Stimulated activated CD8-positive, alpha-beta memory T cell treated with anti-CD3 and anti-CD28 coated beads, Interleukin-15, amount 100 ng/mL, for 4 hours (primary cell): ENCODE measurements at regions not wholly inside any gene's neighbourhood (a gene's known extent, or its start where the extent isn't known, plus 50 kb on each side); places are given as distances from the start of the nearest gene placed in this dataset.
"Not testable (repeated sequence)": the region's sequence is repeated elsewhere in the genome, so short reads cannot be mapped to it uniquely, and the experiment has no call there.

ENCODE experiments used
- DNase-seq, 2 donors: peaks; one replicate each; pipeline ENCODE4 v3.0.0-alpha.2; 2020; ENCODE audit warnings: low read depth in 2 of 2

DNA sequence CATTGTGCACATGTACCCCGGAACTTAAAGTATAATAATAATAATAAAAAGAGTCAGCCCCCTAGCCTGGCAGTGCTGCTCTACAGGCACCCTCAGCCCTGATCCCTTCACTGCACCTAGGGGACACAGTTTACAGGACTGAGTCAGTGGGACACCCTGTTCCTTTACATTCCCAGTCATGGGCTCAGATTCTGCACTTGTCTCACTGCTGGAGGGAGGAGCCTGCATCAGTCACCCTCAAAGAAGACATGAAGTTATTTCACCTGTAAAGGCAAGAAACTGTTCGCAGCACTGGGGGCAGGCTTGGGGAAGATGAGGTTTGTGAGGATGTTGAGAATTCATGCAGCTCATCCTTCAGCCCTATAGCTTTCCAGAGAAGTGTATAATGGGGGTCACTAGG lies 50.7 kb upstream of the VPREB1 start:
- no peak for DNase-seq

DNA sequence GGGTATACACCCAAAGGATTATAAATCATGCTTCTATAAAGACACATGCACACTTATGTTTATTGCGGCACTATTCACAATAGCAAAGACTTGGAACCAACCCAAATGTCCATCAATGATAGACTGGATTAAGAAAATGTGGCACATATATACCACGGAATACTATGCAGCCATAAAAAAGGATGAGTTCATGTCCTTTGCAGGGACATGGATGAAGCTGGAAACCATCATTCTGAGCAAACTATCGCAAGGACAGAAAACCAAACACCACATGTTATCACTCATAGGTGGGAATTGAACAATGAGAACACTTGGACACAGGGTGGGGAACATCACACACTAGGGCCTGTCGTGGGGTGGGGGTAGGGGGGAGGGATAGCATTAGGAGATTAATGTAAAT lies 51.1 kb upstream of the VPREB1 start:
- DNase-seq: not testable (repeated sequence)

DNA sequence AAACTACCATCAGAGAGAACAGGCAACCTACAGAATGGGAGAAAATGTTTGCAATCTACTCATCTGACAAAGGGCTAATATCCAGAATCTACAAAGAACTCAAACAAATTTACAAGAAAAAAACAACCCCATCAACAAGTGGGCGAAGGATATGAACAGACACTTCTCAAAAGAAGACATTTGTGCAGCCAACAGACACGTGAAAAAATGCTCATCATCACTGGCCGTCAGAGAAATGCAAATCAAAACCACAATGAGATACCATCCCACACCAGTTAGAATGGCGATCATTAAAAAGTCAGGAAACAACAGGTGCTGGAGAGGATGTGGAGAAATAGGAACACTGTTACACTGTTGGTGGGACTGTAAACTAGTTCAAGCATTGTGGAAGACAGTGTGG lies 51.6 kb upstream of the VPREB1 start:
- not testable (repeated sequence) for DNase-seq

DNA sequence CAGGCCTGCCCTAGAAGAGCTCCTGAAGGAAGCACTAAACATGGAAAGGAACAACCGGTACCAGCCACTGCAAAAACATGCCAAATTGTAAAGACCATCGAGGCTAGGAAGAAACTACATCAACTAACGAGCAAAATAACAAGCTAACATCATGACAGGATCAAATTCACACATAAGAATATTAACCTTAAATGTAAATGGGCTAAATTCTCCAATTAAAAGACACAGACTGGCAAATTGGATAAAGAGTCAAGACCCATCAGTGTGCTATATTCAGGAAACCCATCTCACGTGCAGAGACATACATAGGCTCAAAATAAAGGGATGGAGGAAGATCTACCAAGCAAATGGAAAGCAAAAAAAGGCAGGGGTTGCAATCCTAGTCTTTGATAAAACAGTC lies 54.8 kb upstream of the VPREB1 start:
- DNase-seq: not testable (repeated sequence)

DNA sequence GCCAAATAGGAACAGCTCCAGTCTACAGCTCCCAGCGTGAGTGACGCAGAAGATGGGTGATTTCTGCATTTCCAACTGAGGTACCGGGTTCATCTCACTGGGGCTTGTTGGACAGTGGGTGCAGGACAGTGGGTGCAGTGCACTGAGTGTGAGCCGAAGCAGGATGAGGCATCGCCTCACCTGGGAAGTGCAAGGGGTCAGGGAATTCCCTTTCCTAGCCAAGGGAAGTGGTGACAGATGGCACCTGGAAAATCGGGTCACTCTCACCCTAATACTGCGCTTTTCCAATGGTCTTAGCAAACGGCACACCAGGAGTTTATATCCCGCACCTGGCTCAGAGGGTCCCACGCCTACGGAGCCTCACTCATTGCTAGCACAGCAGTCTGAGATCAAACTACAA lies 56.7 kb upstream of the VPREB1 start:
- not testable (repeated sequence) for DNase-seq

- DNase-seq: no peak
Measured at GRCh38 chr22:22187299-22187698, 57.3 kb upstream of the VPREB1 start.

DNA sequence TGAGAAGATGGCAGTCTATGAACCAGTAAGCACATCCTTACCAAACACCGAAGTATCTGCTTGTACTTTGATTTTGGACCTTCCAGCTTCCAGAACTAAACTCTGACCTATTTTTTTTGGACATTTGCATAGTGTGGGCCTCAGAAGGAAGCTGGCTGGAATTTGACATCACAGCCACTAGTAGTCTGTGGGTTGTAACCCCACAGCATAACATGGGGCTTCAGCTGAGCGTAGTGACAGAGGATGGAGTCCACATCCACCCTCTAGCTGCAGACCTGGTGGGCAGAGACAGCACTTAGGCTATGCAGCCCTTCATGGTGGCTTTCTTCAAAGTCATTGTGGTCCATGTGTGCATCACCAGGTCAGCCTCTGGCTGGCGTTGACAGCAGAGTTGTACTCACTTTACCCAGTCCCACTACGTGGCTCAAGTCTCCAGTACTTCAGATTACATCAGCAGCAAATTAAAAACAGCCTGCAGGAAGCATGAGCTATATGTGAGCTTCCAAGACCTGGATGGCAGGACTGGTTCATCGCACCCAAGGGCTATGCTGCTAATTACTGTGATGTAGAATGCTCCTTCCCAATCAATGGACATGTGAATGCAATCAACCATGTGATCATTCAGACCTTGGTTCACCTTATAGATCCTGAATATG lies 58.6 kb upstream of the VPREB1 start:
- no peak for DNase-seq

DNA sequence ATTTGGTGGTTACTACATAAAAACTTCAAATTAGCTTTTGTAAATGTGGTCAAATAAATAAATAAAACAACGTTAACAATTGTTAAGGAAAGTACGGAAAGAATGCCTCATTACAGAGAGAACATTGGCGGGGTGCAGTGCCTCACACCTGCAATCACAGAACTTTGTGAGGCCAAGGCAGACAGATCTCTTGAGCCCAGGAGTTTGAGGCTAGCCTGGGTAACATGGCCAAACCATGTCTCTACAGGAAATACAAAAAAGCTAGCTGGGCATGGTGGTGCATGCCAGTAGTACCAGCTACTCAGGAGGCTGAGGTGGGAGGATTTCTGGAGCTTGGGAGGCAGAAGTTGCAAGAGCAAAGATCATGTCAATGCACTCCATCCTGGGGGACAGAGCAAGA lies 59.4 kb upstream of the VPREB1 start:
- no peak for DNase-seq

DNA sequence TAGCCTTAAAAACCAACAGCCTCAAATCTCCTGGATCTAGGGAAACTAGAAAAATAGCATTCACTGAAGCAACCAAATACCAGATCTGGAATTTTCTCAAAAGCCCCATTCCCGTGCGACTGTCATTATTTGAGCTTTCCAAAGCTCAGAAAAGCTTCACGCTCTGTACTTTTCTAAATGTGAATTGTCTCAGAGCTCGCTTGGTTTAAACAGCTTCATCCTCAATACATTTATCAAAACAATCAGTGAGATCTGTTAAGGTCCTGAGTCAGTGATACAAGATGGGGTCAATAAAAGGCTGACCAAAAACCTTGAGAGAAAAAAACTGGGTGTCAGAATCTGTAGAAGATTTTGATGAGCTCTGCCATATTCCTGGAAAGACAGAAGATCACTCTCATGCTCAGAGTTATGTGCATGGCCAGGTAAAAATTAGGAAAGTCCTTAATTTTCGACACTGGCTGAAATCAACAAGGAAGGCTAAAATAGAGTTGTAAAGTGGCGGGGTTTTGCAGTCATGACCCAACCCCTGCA lies 60.2 kb upstream of the VPREB1 start:
- DNase-seq: no peak

GRCh38 chr22:22182990-22183264 lies 61.7 kb upstream of the VPREB1 start:
- no peak for DNase-seq

GRCh38 chr22:22182218-22182989 lies 62.2 kb upstream of the VPREB1 start:
- no peak for DNase-seq

GRCh38 chr22:22181341-22181850 lies 63.2 kb upstream of the VPREB1 start:
- no peak for DNase-seq

- DNase-seq: no peak
Measured at GRCh38 chr22:22180738-22181285, 63.8 kb upstream of the VPREB1 start.

DNA sequence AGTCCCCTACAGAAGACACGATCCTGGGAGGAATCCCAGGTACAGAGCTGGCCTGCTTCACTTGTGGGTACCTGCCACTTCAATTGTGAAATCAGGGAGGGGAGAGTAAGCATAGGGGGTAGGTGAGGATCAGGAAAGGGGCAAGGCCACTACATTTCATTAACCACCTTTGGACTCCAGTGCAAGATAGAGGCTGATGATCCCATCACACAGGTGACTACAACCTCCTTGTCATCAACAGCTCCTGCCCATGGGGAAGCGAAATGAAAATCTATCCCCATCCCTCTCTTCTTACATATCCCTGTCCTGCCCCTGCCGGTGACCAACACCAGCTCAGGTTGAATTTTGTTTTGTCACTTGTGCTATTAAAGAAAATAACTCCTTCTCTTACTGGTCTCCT lies 64.7 kb upstream of the VPREB1 start:
- DNase-seq: no peak

- DNase-seq: no peak
Measured at GRCh38 chr22:22178992-22179391, 65.6 kb upstream of the VPREB1 start.

- DNase-seq: no peak
Measured at GRCh38 chr22:22178355-22178965, 66.1 kb upstream of the VPREB1 start.

DNA sequence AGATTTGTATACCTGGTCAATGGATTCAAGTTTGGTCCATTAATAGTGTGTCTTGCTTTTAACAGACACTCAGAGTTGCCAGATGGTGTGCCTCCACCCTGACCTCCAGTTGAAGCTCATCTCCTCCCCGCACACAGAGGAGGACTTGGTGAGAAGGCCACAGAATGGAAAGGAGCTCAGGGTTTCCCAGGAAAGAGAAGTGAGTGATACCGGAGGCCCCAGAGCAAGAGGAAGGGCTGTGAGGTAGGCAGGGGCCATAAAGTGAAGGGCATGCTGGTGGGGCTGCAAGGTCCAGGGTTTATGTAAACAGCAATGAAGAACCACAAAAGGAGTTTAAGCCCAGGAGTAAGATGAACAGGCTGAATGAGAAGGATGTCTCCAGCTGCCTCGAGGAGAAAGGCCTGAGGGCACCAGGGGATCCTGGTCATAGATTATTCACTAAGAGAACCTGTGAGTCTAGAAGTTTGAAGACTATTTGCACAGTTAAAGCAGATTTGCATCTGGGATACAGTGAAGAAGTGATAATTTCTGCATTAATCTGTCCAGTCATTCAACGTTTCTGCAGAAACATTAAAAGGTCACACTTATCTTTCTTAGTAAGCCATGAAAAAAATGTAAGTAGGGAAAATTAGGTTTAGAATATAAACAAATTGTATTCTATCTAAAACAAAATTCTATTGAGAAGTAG lies 67.5 kb upstream of the VPREB1 start:
- DNase-seq: no peak

DNA sequence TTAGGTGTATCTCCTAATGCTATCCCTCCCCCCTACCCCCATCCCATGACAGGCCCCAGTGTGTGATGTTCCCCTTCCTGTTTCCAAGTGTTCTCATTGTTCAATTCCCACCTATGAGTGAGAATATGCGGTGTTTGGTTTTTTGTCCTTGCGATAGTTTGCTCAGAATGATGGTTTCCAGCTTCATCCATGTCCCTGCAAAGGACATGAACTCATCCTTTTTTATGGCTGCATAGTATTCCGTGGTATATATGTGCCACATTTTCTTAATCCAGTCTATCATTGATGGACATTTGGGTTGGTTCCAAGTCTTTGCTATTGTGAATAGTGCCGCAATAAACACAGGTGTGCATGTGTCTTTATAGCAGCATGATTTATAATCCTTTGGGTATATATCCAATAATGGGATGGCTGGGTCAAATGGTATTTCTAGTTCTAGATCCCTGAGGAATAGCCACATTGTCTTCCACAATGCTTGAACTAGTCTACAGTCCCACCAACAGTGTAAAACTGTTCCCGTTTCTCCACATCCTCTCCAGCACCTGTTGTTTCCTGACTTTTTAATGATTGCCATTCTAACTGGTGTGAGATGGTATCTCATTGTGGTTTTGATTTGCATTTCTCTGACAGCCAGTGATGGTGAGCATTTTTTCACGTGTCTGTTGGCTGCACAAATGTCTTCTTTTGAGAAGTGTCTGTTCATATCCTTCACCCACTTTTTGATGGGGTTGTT lies 71.5 kb upstream of the VPREB1 start:
- not testable (repeated sequence) for DNase-seq

- no peak for DNase-seq
Measured at GRCh38 chr22:22171357-22172218, 73.0 kb upstream of the VPREB1 start.

DNA sequence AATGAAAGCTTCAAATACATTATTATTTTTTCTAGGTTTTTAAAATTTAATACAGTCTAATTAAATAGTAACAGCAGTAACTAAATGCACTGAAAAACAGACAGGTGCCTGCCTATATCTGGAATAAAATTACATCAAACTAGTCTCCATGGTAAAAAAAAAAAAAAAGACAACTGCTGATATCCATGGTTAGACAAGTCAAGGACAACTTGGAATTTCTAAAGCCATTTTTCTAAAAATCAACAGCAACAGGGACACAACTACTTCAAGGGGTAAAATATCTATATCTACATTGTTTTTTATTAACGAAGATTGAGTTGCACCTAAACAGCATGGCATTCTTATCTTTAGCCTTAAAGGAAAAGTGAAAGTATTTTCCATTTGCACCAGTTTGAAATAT lies 74.7 kb upstream of the VPREB1 start:
- DNase-seq: no peak
